HepG2 (cell line): ENCODE measurements at regions not wholly inside any gene's neighbourhood (a gene's known extent, or its start where the extent isn't known, plus 50 kb on each side); places are given as distances from the start of the nearest gene placed in this dataset.

Experiments used
- ATF1 ChIP-seq: IDR thresholded peaks from 2 replicates; pipeline ENCODE4 v1.6.1; 2016; ENCODE audit warnings: mild to moderate bottlenecking, control low read depth
- ELF1 ChIP-seq: sonication (generic); formaldehyde crosslinking; IDR thresholded peaks from 2 replicates; pipeline ENCODE4 v1.4.0; 2020; ENCODE audit warnings: missing genetic modification reagents
- MTF2 ChIP-seq: sonication (generic); formaldehyde crosslinking; IDR thresholded peaks from 2 replicates; pipeline ENCODE4 v1.5.0; 2020; ENCODE audit warnings: missing genetic modification reagents, borderline replicate concordance
- PAX8 ChIP-seq: sonication (generic); formaldehyde crosslinking; IDR thresholded peaks from 2 replicates; pipeline ENCODE4 v1.8.0; 2022; ENCODE audit warnings: mild to moderate bottlenecking, missing genetic modification reagents, borderline replicate concordance
- RBM22 ChIP-seq: fragments of 200-400 bp; formaldehyde crosslinking; optimal IDR thresholded peaks from 2 replicates; pipeline ENCODE3; 2017; ENCODE audit warnings: mild to moderate bottlenecking, low read length, moderate library complexity
- RBM39 ChIP-seq: fragments of 200-400 bp; formaldehyde crosslinking; IDR thresholded peaks from one replicate; pipeline ENCODE4 v1.6.1; 2018; ENCODE audit warnings: antibody characterized with exemption, mild to moderate bottlenecking, low read depth, low read length; ENCODE audit not compliant: poor library complexity, severe bottlenecking
- SAP130 ChIP-seq: IDR thresholded peaks from 2 replicates; pipeline ENCODE4 v1.6.1; 2016; ENCODE audit warnings: low read depth
- SMARCE1 ChIP-seq: fragments of 450-650 bp; IDR thresholded peaks from 2 replicates; pipeline ENCODE4 v1.6.1; 2017; ENCODE audit warnings: borderline replicate concordance
- U2AF2 ChIP-seq: fragments of 200-400 bp; formaldehyde crosslinking; IDR thresholded peaks from 2 replicates; pipeline ENCODE4 v1.6.1; 2017; ENCODE audit warnings: low read depth, mild to moderate bottlenecking, low read length
- ZC3H4 ChIP-seq: sonication (generic); formaldehyde crosslinking; IDR thresholded peaks from 2 replicates; pipeline ENCODE4 v1.4.0; 2020; ENCODE audit warnings: missing genetic modification reagents, borderline replicate concordance
- ZNF275 ChIP-seq: sonication (generic); formaldehyde crosslinking; IDR thresholded peaks from 2 replicates; pipeline ENCODE4 v1.8.0; 2022; ENCODE audit warnings: missing genetic modification reagents, mild to moderate bottlenecking, inconsistent platforms, borderline replicate concordance
- ZNF589 ChIP-seq: sonication (generic); formaldehyde crosslinking; conservative IDR thresholded peaks from 2 replicates; pipeline ENCODE4 v1.8.0; 2022; ENCODE audit warnings: mild to moderate bottlenecking, moderate library complexity, missing genetic modification reagents
- ZNF710 ChIP-seq: sonication (generic); formaldehyde crosslinking; IDR thresholded peaks from 2 replicates; pipeline ENCODE4 v1.5.0; 2020; ENCODE audit warnings: mild to moderate bottlenecking, missing genetic modification reagents, borderline replicate concordance
- ZNF740 ChIP-seq: sonication (generic); formaldehyde crosslinking; IDR thresholded peaks from 2 replicates; pipeline ENCODE4 v1.4.0; 2020; ENCODE audit warnings: missing genetic modification reagents
- ZSCAN20 ChIP-seq: sonication (generic); formaldehyde crosslinking; IDR thresholded peaks from 2 replicates; pipeline ENCODE4 v1.4.0; 2020; ENCODE audit warnings: missing genetic modification reagents, mild to moderate bottlenecking, borderline replicate concordance
- TF ChIP-seq, protein P1 (sequence below): sonication (generic); formaldehyde crosslinking; IDR thresholded peaks from 2 replicates; pipeline ENCODE4 v1.4.0; 2020; ENCODE audit warnings: mild to moderate bottlenecking, missing genetic modification reagents, borderline replicate concordance
- TF ChIP-seq, protein P2 (sequence below): sonication (generic); formaldehyde crosslinking; IDR thresholded peaks from 2 replicates; pipeline ENCODE4 v1.5.0; 2020; ENCODE audit warnings: mild to moderate bottlenecking, missing genetic modification reagents, borderline replicate concordance

GRCh38 chr11:110376711-110377324 is 52.9 kb upstream of the FDX1 start (continued):
- TF ChIP-seq SMARCE1: no peak
- TF ChIP-seq ZNF740 (CRISPR knock-in tag): no peak
- TF ChIP-seq ATF1 (CRISPR knock-in tag): no peak
- no peak for TF ChIP-seq RBM39
- peak; percentile 95 for TF ChIP-seq SAP130 (CRISPR knock-in tag)
- TF ChIP-seq, protein P1, sequence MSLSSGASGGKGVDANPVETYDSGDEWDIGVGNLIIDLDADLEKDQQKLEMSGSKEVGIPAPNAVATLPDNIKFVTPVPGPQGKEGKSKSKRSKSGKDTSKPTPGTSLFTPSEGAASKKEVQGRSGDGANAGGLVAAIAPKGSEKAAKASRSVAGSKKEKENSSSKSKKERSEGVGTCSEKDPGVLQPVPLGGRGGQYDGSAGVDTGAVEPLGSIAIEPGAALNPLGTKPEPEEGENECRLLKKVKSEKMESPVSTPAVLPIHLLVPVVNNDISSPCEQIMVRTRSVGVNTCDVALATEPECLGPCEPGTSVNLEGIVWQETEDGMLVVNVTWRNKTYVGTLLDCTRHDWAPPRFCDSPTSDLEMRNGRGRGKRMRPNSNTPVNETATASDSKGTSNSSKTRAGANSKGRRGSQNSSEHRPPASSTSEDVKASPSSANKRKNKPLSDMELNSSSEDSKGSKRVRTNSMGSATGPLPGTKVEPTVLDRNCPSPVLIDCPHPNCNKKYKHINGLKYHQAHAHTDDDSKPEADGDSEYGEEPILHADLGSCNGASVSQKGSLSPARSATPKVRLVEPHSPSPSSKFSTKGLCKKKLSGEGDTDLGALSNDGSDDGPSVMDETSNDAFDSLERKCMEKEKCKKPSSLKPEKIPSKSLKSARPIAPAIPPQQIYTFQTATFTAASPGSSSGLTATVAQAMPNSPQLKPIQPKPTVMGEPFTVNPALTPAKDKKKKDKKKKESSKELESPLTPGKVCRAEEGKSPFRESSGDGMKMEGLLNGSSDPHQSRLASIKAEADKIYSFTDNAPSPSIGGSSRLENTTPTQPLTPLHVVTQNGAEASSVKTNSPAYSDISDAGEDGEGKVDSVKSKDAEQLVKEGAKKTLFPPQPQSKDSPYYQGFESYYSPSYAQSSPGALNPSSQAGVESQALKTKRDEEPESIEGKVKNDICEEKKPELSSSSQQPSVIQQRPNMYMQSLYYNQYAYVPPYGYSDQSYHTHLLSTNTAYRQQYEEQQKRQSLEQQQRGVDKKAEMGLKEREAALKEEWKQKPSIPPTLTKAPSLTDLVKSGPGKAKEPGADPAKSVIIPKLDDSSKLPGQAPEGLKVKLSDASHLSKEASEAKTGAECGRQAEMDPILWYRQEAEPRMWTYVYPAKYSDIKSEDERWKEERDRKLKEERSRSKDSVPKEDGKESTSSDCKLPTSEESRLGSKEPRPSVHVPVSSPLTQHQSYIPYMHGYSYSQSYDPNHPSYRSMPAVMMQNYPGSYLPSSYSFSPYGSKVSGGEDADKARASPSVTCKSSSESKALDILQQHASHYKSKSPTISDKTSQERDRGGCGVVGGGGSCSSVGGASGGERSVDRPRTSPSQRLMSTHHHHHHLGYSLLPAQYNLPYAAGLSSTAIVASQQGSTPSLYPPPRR (CRISPR knock-in tag): no peak
- no peak for TF ChIP-seq U2AF2
- no peak for TF ChIP-seq ZNF275 (CRISPR knock-in tag)
- TF ChIP-seq, protein P2, sequence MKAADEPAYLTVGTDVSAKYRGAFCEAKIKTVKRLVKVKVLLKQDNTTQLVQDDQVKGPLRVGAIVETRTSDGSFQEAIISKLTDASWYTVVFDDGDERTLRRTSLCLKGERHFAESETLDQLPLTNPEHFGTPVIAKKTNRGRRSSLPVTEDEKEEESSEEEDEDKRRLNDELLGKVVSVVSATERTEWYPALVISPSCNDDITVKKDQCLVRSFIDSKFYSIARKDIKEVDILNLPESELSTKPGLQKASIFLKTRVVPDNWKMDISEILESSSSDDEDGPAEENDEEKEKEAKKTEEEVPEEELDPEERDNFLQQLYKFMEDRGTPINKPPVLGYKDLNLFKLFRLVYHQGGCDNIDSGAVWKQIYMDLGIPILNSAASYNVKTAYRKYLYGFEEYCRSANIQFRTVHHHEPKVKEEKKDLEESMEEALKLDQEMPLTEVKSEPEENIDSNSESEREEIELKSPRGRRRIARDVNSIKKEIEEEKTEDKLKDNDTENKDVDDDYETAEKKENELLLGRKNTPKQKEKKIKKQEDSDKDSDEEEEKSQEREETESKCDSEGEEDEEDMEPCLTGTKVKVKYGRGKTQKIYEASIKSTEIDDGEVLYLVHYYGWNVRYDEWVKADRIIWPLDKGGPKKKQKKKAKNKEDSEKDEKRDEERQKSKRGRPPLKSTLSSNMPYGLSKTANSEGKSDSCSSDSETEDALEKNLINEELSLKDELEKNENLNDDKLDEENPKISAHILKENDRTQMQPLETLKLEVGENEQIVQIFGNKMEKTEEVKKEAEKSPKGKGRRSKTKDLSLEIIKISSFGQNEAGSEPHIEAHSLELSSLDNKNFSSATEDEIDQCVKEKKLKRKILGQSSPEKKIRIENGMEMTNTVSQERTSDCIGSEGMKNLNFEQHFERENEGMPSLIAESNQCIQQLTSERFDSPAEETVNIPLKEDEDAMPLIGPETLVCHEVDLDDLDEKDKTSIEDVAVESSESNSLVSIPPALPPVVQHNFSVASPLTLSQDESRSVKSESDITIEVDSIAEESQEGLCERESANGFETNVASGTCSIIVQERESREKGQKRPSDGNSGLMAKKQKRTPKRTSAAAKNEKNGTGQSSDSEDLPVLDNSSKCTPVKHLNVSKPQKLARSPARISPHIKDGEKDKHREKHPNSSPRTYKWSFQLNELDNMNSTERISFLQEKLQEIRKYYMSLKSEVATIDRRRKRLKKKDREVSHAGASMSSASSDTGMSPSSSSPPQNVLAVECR: peak; percentile 76; the same call in 1 of the 2 replicates
- no peak for TF ChIP-seq ZC3H4 (CRISPR knock-in tag)
- TF ChIP-seq ZNF710 (CRISPR knock-in tag): no peak
- TF ChIP-seq ELF1 (CRISPR knock-in tag): no peak
- no peak for TF ChIP-seq ZSCAN20 (CRISPR knock-in tag)
- no peak for TF ChIP-seq PAX8 (CRISPR knock-in tag)
- TF ChIP-seq MTF2 (CRISPR knock-in tag): no peak
- no peak for TF ChIP-seq ZNF589 (CRISPR knock-in tag)
- no peak for TF ChIP-seq RBM22
